ENCODE measurements at regions not wholly inside any gene's neighbourhood (a gene's known extent, or its start where the extent isn't known, plus 50 kb on each side); places are given as distances from the start of the nearest gene placed in this dataset.
"Not testable (repeated sequence)": the region's sequence is repeated elsewhere in the genome, so short reads cannot be mapped to it uniquely, and the experiment has no call there.

GRCh38 chr3:10653241-10653640, 147.9 kb upstream of the ATP2B2 start:
- no peak overlapping the region for H3K27ac Mint-ChIP-seq (ENCODE audit: unreplicated experiment)
- TF ChIP-seq, protein P1, sequence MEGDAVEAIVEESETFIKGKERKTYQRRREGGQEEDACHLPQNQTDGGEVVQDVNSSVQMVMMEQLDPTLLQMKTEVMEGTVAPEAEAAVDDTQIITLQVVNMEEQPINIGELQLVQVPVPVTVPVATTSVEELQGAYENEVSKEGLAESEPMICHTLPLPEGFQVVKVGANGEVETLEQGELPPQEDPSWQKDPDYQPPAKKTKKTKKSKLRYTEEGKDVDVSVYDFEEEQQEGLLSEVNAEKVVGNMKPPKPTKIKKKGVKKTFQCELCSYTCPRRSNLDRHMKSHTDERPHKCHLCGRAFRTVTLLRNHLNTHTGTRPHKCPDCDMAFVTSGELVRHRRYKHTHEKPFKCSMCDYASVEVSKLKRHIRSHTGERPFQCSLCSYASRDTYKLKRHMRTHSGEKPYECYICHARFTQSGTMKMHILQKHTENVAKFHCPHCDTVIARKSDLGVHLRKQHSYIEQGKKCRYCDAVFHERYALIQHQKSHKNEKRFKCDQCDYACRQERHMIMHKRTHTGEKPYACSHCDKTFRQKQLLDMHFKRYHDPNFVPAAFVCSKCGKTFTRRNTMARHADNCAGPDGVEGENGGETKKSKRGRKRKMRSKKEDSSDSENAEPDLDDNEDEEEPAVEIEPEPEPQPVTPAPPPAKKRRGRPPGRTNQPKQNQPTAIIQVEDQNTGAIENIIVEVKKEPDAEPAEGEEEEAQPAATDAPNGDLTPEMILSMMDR (IDR thresholded peaks at IDR 0.05; ENCODE audit: unreplicated experiment): no peak
- no peaks in the 10 kb centered on the region for H3K9me3 Mint-ChIP-seq (ENCODE audit: low read depth, unreplicated experiment)
- no peak overlapping the region for H3K4me3 Mint-ChIP-seq (ENCODE audit: low read depth, unreplicated experiment)
- intact Hi-C loops (cut with micrococcal nuclease; ENCODE audit: unreplicated experiment): no loop called here
- no peaks in the 10 kb centered on the region for H3K36me3 Mint-ChIP-seq (ENCODE audit: insufficient read depth, unreplicated experiment)
- CTCF ChIA-PET: no interaction called here
- H3K27me3 Mint-ChIP-seq (ENCODE audit: unreplicated experiment): peaks cover 60% of the 10 kb centered on the region
- no peaks in the 10 kb centered on the region for H3K4me1 Mint-ChIP-seq (ENCODE audit: low read depth, unreplicated experiment)
- no peak for DNase-seq
- BruUV-seq (replicated peaks): no TSS peak

- H3K27me3 Mint-ChIP-seq (ENCODE audit: unreplicated experiment): peaks cover 68% of the 10 kb centered on the region
- no TSS peak for BruUV-seq (replicated peaks)
These were observed 148.7 kb upstream of the ATP2B2 start for GRCh38 chr3:10653866-10654611.

GRCh38 chr3:10655105-10655504, 149.7 kb upstream of the ATP2B2 start:
- intact Hi-C loops (cut with micrococcal nuclease; ENCODE audit: unreplicated experiment): no loop called here
- no peaks in the 10 kb centered on the region for H3K4me1 Mint-ChIP-seq (ENCODE audit: low read depth, unreplicated experiment)
- peaks cover 78% of the 10 kb centered on the region for H3K27me3 Mint-ChIP-seq (ENCODE audit: unreplicated experiment)
- no peak for DNase-seq
- H3K36me3 Mint-ChIP-seq (ENCODE audit: insufficient read depth, unreplicated experiment): no peaks in the 10 kb centered on the region
- H3K4me3 Mint-ChIP-seq (ENCODE audit: low read depth, unreplicated experiment): no peak overlapping the region
- CTCF ChIA-PET: no interaction called here
- TF ChIP-seq, protein P1 (IDR thresholded peaks at IDR 0.05; ENCODE audit: unreplicated experiment): no peak
- no peak overlapping the region for H3K27ac Mint-ChIP-seq (ENCODE audit: unreplicated experiment)
- H3K9me3 Mint-ChIP-seq (ENCODE audit: low read depth, unreplicated experiment): peaks cover 4% of the 10 kb centered on the region
- BruUV-seq (replicated peaks): no TSS peak

More at GRCh38 chr3:10653866-10654611, 148.7 kb upstream of the ATP2B2 start:
- TF ChIP-seq, protein P1 (IDR thresholded peaks at IDR 0.05; ENCODE audit: unreplicated experiment): no peak
- CTCF ChIA-PET: no interaction called here
- Mint-ChIP-seq H3K4me3 (ENCODE audit: low read depth, unreplicated experiment) (no peak overlapping the region), H3K9me3 (ENCODE audit: low read depth, unreplicated experiment) (no peaks in the 10 kb centered on the region), H3K27ac (ENCODE audit: unreplicated experiment) (no peak overlapping the region), H3K36me3 (ENCODE audit: insufficient read depth, unreplicated experiment) (no peaks in the 10 kb centered on the region), H3K4me1 (ENCODE audit: low read depth, unreplicated experiment) (no peaks in the 10 kb centered on the region)
- intact Hi-C loops (cut with micrococcal nuclease; ENCODE audit: unreplicated experiment): no loop called here
- no peak for DNase-seq

- H3K4me3 Mint-ChIP-seq (ENCODE audit: low read depth, unreplicated experiment): not testable (repeated sequence)
These were observed 152.0 kb upstream of the ATP2B2 start for GRCh38 chr3:10657339-10657738.

DNA sequence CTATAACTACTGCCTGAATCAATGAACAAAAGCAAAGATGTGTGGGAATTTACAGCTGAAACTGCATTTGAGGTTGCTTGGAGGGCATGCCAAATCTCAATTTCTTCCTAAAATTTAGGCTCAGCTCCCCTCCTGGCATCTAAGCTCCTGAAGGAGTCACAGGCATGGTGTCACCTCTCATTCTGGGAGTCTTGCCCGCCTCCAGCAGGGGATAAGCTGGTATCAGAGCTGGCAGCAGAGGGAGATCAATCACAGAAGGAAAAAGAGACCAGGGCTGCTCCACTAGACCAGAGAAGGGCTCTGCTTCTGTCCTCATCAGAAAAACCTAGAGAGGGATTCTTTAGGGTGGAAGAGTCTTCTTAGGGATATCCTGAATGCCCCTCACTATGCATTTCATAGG, 150.4 kb upstream of the SLC6A11 start:
- peaks cover 88% of the 10 kb centered on the region for H3K27me3 Mint-ChIP-seq (ENCODE audit: unreplicated experiment)
- TF ChIP-seq, protein P1 (IDR thresholded peaks at IDR 0.05; ENCODE audit: unreplicated experiment): no peak
- no peak overlapping the region for H3K4me3 Mint-ChIP-seq (ENCODE audit: low read depth, unreplicated experiment)
- CTCF ChIA-PET: interaction anchor here (0.8 kb wide), 1 partner anchor 10 kb away, joined by 3 read pairs; no protein-coding TSS in a partner anchor
- no peaks in the 10 kb centered on the region for H3K9me3 Mint-ChIP-seq (ENCODE audit: low read depth, unreplicated experiment)
- no peaks in the 10 kb centered on the region for H3K36me3 Mint-ChIP-seq (ENCODE audit: insufficient read depth, unreplicated experiment)
- intact Hi-C loops (cut with micrococcal nuclease; ENCODE audit: unreplicated experiment): no loop called here
- H3K27ac Mint-ChIP-seq (ENCODE audit: unreplicated experiment): no peak overlapping the region
- no peak for DNase-seq
- no peaks in the 10 kb centered on the region for H3K4me1 Mint-ChIP-seq (ENCODE audit: low read depth, unreplicated experiment)
- no TSS peak for BruUV-seq (replicated peaks)

More at GRCh38 chr3:10657339-10657738, 152.0 kb upstream of the ATP2B2 start:
- DNase-seq; H3K9me3 Mint-ChIP-seq (ENCODE audit: low read depth, unreplicated experiment); H3K36me3 Mint-ChIP-seq (ENCODE audit: insufficient read depth, unreplicated experiment); H3K27ac Mint-ChIP-seq (ENCODE audit: unreplicated experiment); H3K4me1 Mint-ChIP-seq (ENCODE audit: low read depth, unreplicated experiment); BruUV-seq (replicated peaks); CTCF ChIA-PET; intact Hi-C loops (cut with micrococcal nuclease; ENCODE audit: unreplicated experiment): not testable (repeated sequence)
- H3K27me3 Mint-ChIP-seq (ENCODE audit: unreplicated experiment): peaks cover 89% of the 10 kb centered on the region
